ENCODE measurements at regions not wholly inside any gene's neighbourhood (a gene's known extent, or its start where the extent isn't known, plus 50 kb on each side); places are given as distances from the start of the nearest gene placed in this dataset.

GRCh38 chr5:66302344-66302743 lies 158.2 kb downstream of the SREK1 start:
- 93 to 94% methylated on average over 12 of the region's 12 CpGs for WGBS, 2 experiments
- no peaks in the 10 kb centered on the region for H3K4me1 ChIP-seq (ENCODE audit: control insufficient read depth, insufficient read depth, low read length)
- no peaks in the 10 kb centered on the region for H3K27me3 ChIP-seq (ENCODE audit: control insufficient read depth, insufficient read depth, low read length, poor library complexity, severe bottlenecking)
- H3K4me3 ChIP-seq (ENCODE audit: insufficient read depth, low read depth, low read length) = no peak overlapping the region
- no peaks in the 10 kb centered on the region for H3K36me3 ChIP-seq (ENCODE audit: control insufficient read depth, insufficient read depth, low read length)
- no peak overlapping the region for H3K27ac ChIP-seq (ENCODE audit: insufficient read depth, low read depth, low read length, poor library complexity, severe bottlenecking)
- H3K9me3 ChIP-seq (ENCODE audit: control insufficient read depth, low read length) = no peaks in the 10 kb centered on the region

- H3K4me3 ChIP-seq (ENCODE audit: insufficient read depth, low read depth, low read length) = no peak overlapping the region
- 59 to 64% methylated on average over 9 of the region's 9 CpGs for WGBS, 2 experiments
- no peaks in the 10 kb centered on the region for H3K4me1 ChIP-seq (ENCODE audit: control insufficient read depth, insufficient read depth, low read length)
- no peaks in the 10 kb centered on the region for H3K27me3 ChIP-seq (ENCODE audit: control insufficient read depth, insufficient read depth, low read length, poor library complexity, severe bottlenecking)
- H3K9me3 ChIP-seq (ENCODE audit: control insufficient read depth, low read length) = no peaks in the 10 kb centered on the region
- no peak overlapping the region for H3K27ac ChIP-seq (ENCODE audit: insufficient read depth, low read depth, low read length, poor library complexity, severe bottlenecking)
- H3K36me3 ChIP-seq (ENCODE audit: control insufficient read depth, insufficient read depth, low read length) = no peaks in the 10 kb centered on the region
Measured at GRCh38 chr5:66306105-66306843, 162.2 kb downstream of the SREK1 start.

- H3K9me3 ChIP-seq (ENCODE audit: control insufficient read depth, low read length) = no peaks in the 10 kb centered on the region
- no peaks in the 10 kb centered on the region for H3K36me3 ChIP-seq (ENCODE audit: control insufficient read depth, insufficient read depth, low read length)
- H3K27ac ChIP-seq (ENCODE audit: insufficient read depth, low read depth, low read length, poor library complexity, severe bottlenecking) = no peak overlapping the region
- WGBS, 2 experiments = 85 to 86% methylated on average over 7 of the region's 7 CpGs
- H3K4me3 ChIP-seq (ENCODE audit: insufficient read depth, low read depth, low read length) = no peak overlapping the region
- H3K4me1 ChIP-seq (ENCODE audit: control insufficient read depth, insufficient read depth, low read length) = no peaks in the 10 kb centered on the region
- no peaks in the 10 kb centered on the region for H3K27me3 ChIP-seq (ENCODE audit: control insufficient read depth, insufficient read depth, low read length, poor library complexity, severe bottlenecking)
Measured at GRCh38 chr5:66306844-66307315, 162.8 kb downstream of the SREK1 start.

GRCh38 chr5:66307647-66308241 lies 163.6 kb downstream of the SREK1 start:
- whole genome bisulfite sequencing, 2 experiments = 25 to 31% methylated on average over 6 of the region's 6 CpGs
- Histone ChIP-seq H3K9me3 (ENCODE audit: control insufficient read depth, low read length) (no peaks in the 10 kb centered on the region), H3K36me3 (ENCODE audit: control insufficient read depth, insufficient read depth, low read length) (no peaks in the 10 kb centered on the region), H3K27me3 (ENCODE audit: control insufficient read depth, insufficient read depth, low read length, poor library complexity, severe bottlenecking) (no peaks in the 10 kb centered on the region), H3K4me3 (ENCODE audit: insufficient read depth, low read depth, low read length) (no peak overlapping the region), H3K4me1 (ENCODE audit: control insufficient read depth, insufficient read depth, low read length) (no peaks in the 10 kb centered on the region), H3K27ac (ENCODE audit: insufficient read depth, low read depth, low read length, poor library complexity, severe bottlenecking) (no peak overlapping the region)

GRCh38 chr5:66312266-66312665 lies 168.2 kb downstream of the SREK1 start:
- WGBS, 2 experiments = 86 to 92% methylated on average over 2 of the region's 2 CpGs
- Histone ChIP-seq H3K9me3 (ENCODE audit: control insufficient read depth, low read length) (peaks cover 4% of the 10 kb centered on the region), H3K27me3 (ENCODE audit: control insufficient read depth, insufficient read depth, low read length, poor library complexity, severe bottlenecking) (no peaks in the 10 kb centered on the region), H3K4me3 (ENCODE audit: insufficient read depth, low read depth, low read length) (no peak overlapping the region), H3K27ac (ENCODE audit: insufficient read depth, low read depth, low read length, poor library complexity, severe bottlenecking) (no peak overlapping the region), H3K4me1 (ENCODE audit: control insufficient read depth, insufficient read depth, low read length) (no peaks in the 10 kb centered on the region), H3K36me3 (ENCODE audit: control insufficient read depth, insufficient read depth, low read length) (no peaks in the 10 kb centered on the region)

- H3K27me3 ChIP-seq (ENCODE audit: control insufficient read depth, insufficient read depth, low read length, poor library complexity, severe bottlenecking) = no peaks in the 10 kb centered on the region
- H3K4me1 ChIP-seq (ENCODE audit: control insufficient read depth, insufficient read depth, low read length) = no peaks in the 10 kb centered on the region
- no peak overlapping the region for H3K4me3 ChIP-seq (ENCODE audit: insufficient read depth, low read depth, low read length)
- no peak overlapping the region for H3K27ac ChIP-seq (ENCODE audit: insufficient read depth, low read depth, low read length, poor library complexity, severe bottlenecking)
- peaks cover 4% of the 10 kb centered on the region for H3K9me3 ChIP-seq (ENCODE audit: control insufficient read depth, low read length)
- no peaks in the 10 kb centered on the region for H3K36me3 ChIP-seq (ENCODE audit: control insufficient read depth, insufficient read depth, low read length)
Measured at GRCh38 chr5:66315784-66316183, 171.7 kb downstream of the SREK1 start.

- 89% methylated on average over 12 of the region's 12 CpGs for WGBS, 2 experiments
- no peak overlapping the region for H3K4me3 ChIP-seq (ENCODE audit: insufficient read depth, low read depth, low read length)
- no peaks in the 10 kb centered on the region for H3K27me3 ChIP-seq (ENCODE audit: control insufficient read depth, insufficient read depth, low read length, poor library complexity, severe bottlenecking)
- H3K36me3 ChIP-seq (ENCODE audit: control insufficient read depth, insufficient read depth, low read length) = no peaks in the 10 kb centered on the region
- no peak overlapping the region for H3K27ac ChIP-seq (ENCODE audit: insufficient read depth, low read depth, low read length, poor library complexity, severe bottlenecking)
- no peaks in the 10 kb centered on the region for H3K9me3 ChIP-seq (ENCODE audit: control insufficient read depth, low read length)
- H3K4me1 ChIP-seq (ENCODE audit: control insufficient read depth, insufficient read depth, low read length) = no peaks in the 10 kb centered on the region
Measured at GRCh38 chr5:66322786-66323528, 178.9 kb downstream of the SREK1 start.

GRCh38 chr5:66323529-66323895 lies 179.4 kb downstream of the SREK1 start:
- Histone ChIP-seq H3K4me3 (ENCODE audit: insufficient read depth, low read depth, low read length) (no peak overlapping the region), H3K27me3 (ENCODE audit: control insufficient read depth, insufficient read depth, low read length, poor library complexity, severe bottlenecking) (no peaks in the 10 kb centered on the region), H3K9me3 (ENCODE audit: control insufficient read depth, low read length) (no peaks in the 10 kb centered on the region), H3K36me3 (ENCODE audit: control insufficient read depth, insufficient read depth, low read length) (no peaks in the 10 kb centered on the region), H3K27ac (ENCODE audit: insufficient read depth, low read depth, low read length, poor library complexity, severe bottlenecking) (no peak overlapping the region), H3K4me1 (ENCODE audit: control insufficient read depth, insufficient read depth, low read length) (no peaks in the 10 kb centered on the region)
- 84 to 86% methylated on average over 13 of the region's 13 CpGs for WGBS, 2 experiments

- Histone ChIP-seq H3K9me3 (ENCODE audit: control insufficient read depth, low read length) (no peaks in the 10 kb centered on the region), H3K27ac (ENCODE audit: insufficient read depth, low read depth, low read length, poor library complexity, severe bottlenecking) (no peak overlapping the region), H3K4me3 (ENCODE audit: insufficient read depth, low read depth, low read length) (no peak overlapping the region), H3K36me3 (ENCODE audit: control insufficient read depth, insufficient read depth, low read length) (no peaks in the 10 kb centered on the region), H3K4me1 (ENCODE audit: control insufficient read depth, insufficient read depth, low read length) (no peaks in the 10 kb centered on the region), H3K27me3 (ENCODE audit: control insufficient read depth, insufficient read depth, low read length, poor library complexity, severe bottlenecking) (no peaks in the 10 kb centered on the region)
- WGBS, 2 experiments = 75 to 88% methylated on average over 1 of the region's 1 CpG
Measured at GRCh38 chr5:66324357-66324756, 180.3 kb downstream of the SREK1 start.

GRCh38 chr5:66326276-66326675 lies 182.2 kb downstream of the SREK1 start:
- H3K9me3 ChIP-seq (ENCODE audit: control insufficient read depth, low read length) = no peaks in the 10 kb centered on the region
- no peak overlapping the region for H3K4me3 ChIP-seq (ENCODE audit: insufficient read depth, low read depth, low read length)
- no peak overlapping the region for H3K27ac ChIP-seq (ENCODE audit: insufficient read depth, low read depth, low read length, poor library complexity, severe bottlenecking)
- no peaks in the 10 kb centered on the region for H3K4me1 ChIP-seq (ENCODE audit: control insufficient read depth, insufficient read depth, low read length)
- no peaks in the 10 kb centered on the region for H3K27me3 ChIP-seq (ENCODE audit: control insufficient read depth, insufficient read depth, low read length, poor library complexity, severe bottlenecking)
- 75 to 95% methylated on average over 1 of the region's 1 CpG for WGBS, 2 experiments
- no peaks in the 10 kb centered on the region for H3K36me3 ChIP-seq (ENCODE audit: control insufficient read depth, insufficient read depth, low read length)

All from ectodermal cell (in vitro differentiated cells).